HEK293 (cell line): ENCODE measurements at regions not wholly inside any gene's neighbourhood (a gene's known extent, or its start where the extent isn't known, plus 50 kb on each side); places are given as distances from the start of the nearest gene placed in this dataset.
A peak's percentile ranks its signal among the peaks of the same experiment; 100 is the strongest.

Experiments used
- CTCF ChIA-PET: fragments of 350-600 bp; formaldehyde crosslinking; extraction: SDS; loops from one replicate; lab custom pipeline; 2021; ENCODE audit warnings: antibody characterized with exemption; lab: Yijun Ruan, JAX
- POLR2A ChIA-PET: fragments of 300-600 bp; formaldehyde crosslinking; extraction: SDS; loops from one replicate; lab custom pipeline; 2020; ENCODE audit warnings: antibody characterized with exemption, inconsistent platforms; lab: Yijun Ruan, JAX
- H3K27ac ChIP-seq: fragments of 200-500 bp; sonication (Bioruptor generic); 2 replicates; pipeline ENCODE4 v1.5.1; 2014; ENCODE audit warnings: low read depth, low read length, control low read depth, inconsistent platforms; ENCODE audit errors: extremely low read depth
- H3K36me3 ChIP-seq, 2 experiments: fragments of 200-500 bp in 1 of 2; sonication (Bioruptor generic) in 1 of 2; 1 replicate in 1 of 2; 2 replicates in 1 of 2; pipeline ENCODE4 v1.5.1; 2014 to 2017; ENCODE audit warnings: inconsistent platforms in 2 of 2, low read length in 2 of 2; ENCODE audit not compliant: control insufficient read depth in 2 of 2, insufficient read depth in 1 of 2
- H3K4me1 ChIP-seq: fragments of 200-500 bp; sonication (Bioruptor generic); 2 replicates; pipeline ENCODE4 v1.5.1; 2014; ENCODE audit warnings: mild to moderate bottlenecking, low read length, inconsistent platforms; ENCODE audit not compliant: control insufficient read depth, insufficient read depth
- H3K4me3 ChIP-seq: 2 replicates; pipeline ENCODE4 v1.5.1; 2011; ENCODE audit warnings: low read depth, mild to moderate bottlenecking, control low read depth, low read length, moderate library complexity
- H3K9me3 ChIP-seq: fragments of 200-500 bp; sonication (Bioruptor generic); 2 replicates; pipeline ENCODE4 v1.5.1; 2014; ENCODE audit warnings: low read depth, low read length, inconsistent platforms; ENCODE audit not compliant: control insufficient read depth, insufficient read depth
- BCL11A ChIP-seq: fragments of 450-650 bp; formaldehyde crosslinking; IDR thresholded peaks from 2 replicates; pipeline ENCODE4 v1.5.1; 2016; ENCODE audit warnings: low read depth, missing biosample characterization, missing genetic modification characterization
- KLF10 ChIP-seq: fragments of 450-650 bp; IDR thresholded peaks from 2 replicates; pipeline ENCODE4 v1.5.1; 2018; ENCODE audit warnings: missing biosample characterization, mild to moderate bottlenecking, missing genetic modification characterization
- SETDB1 ChIP-seq: IDR thresholded peaks from one replicate; pipeline ENCODE4 v1.6.1; 2017; ENCODE audit warnings: mild to moderate bottlenecking, low read length, moderate library complexity, mixed read lengths; ENCODE audit not compliant: insufficient read length
- ZBTB1 ChIP-seq: fragments of 450-650 bp; formaldehyde crosslinking; IDR thresholded peaks from 2 replicates; pipeline ENCODE4 v1.5.1; 2016; ENCODE audit warnings: missing biosample characterization, missing genetic modification characterization
- ZFHX2 ChIP-seq: fragments of 450-650 bp; formaldehyde crosslinking; conservative IDR thresholded peaks from 2 replicates; pipeline ENCODE4 v1.5.1; 2016; ENCODE audit warnings: missing biosample characterization, missing genetic modification characterization
- ZNF558 ChIP-seq: fragments of 450-650 bp; formaldehyde crosslinking; IDR thresholded peaks from 2 replicates; pipeline ENCODE4 v1.5.1; 2016; ENCODE audit warnings: missing biosample characterization, missing genetic modification characterization
- ZNF600 ChIP-seq: fragments of 450-650 bp; formaldehyde crosslinking; IDR thresholded peaks from 2 replicates; pipeline ENCODE4 v1.5.1; 2016; ENCODE audit warnings: missing biosample characterization, missing genetic modification characterization
- ZNF768 ChIP-seq: fragments of 450-650 bp; formaldehyde crosslinking; IDR thresholded peaks from 2 replicates; pipeline ENCODE4 v1.5.1; 2018; ENCODE audit warnings: missing biosample characterization, mild to moderate bottlenecking, missing genetic modification characterization
- ZNF792 ChIP-seq: fragments of 450-650 bp; formaldehyde crosslinking; IDR thresholded peaks from 2 replicates; pipeline ENCODE4 v1.5.1; 2016; ENCODE audit warnings: missing biosample characterization, missing genetic modification characterization
- TF ChIP-seq, protein P1 (sequence below): fragments of 450-650 bp; formaldehyde crosslinking; IDR thresholded peaks from 2 replicates; pipeline ENCODE4 v1.5.1; 2016; ENCODE audit warnings: missing biosample characterization, missing genetic modification characterization
- TF ChIP-seq, protein P2 (sequence below): fragments of 450-650 bp; formaldehyde crosslinking; IDR thresholded peaks from 2 replicates; pipeline ENCODE4 v1.5.1; 2016; ENCODE audit warnings: missing biosample characterization, missing genetic modification characterization
- TF ChIP-seq, protein P3 (sequence below): fragments of 450-650 bp; formaldehyde crosslinking; IDR thresholded peaks from 2 replicates; pipeline ENCODE4 v1.5.1; 2016; ENCODE audit warnings: missing biosample characterization, missing genetic modification characterization

DNA sequence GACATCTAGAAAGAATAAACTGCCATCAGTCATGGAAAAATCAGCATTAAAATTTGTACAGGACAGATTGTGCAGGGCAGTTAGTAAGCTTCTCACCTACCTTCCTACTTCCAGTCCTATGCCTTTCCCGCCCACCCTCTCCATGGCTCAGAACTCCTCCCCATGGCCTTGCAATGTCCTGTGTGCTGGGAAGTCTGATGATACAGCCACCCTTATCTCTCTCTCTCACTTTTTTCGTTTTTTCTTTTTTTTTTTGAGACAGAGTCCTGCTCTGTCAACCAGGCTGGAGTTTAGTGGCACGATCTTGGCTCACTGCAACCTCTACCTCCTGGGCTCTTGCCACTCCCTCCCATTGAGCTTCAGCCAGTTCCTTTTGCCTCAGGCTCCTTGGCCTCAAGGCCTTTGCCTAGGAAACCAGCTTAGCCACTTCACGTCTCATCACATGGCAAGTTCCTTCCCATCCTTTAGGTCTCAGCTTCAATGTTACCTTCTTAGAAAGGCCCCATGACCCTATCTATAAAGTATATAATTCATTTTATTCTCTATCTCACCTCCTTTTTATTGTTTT lies 259.7 kb downstream of the NKX6-1 start:
- Histone ChIP-seq H3K4me1 (no peaks in the 10 kb centered on the region), H3K36me3 (peaks cover 0 to 24% of the 10 kb centered on the region in 2 experiments; a peak in 1 of 3 replicates), H3K9me3 (no peaks in the 10 kb centered on the region), H3K27ac (no peak overlapping the region), H3K4me3 (no peak overlapping the region)
- TF ChIP-seq ZNF792 (no peak), KLF10 (tag by site-specific recombination) (no peak), BCL11A (tag by site-specific recombination) (no peak), ZBTB1 (tag by site-specific recombination) (no peak), ZNF558 (no peak), ZFHX2 (no peak), ZNF600 (tag by site-specific recombination) (no peak)
- TF ChIP-seq, protein P1, sequence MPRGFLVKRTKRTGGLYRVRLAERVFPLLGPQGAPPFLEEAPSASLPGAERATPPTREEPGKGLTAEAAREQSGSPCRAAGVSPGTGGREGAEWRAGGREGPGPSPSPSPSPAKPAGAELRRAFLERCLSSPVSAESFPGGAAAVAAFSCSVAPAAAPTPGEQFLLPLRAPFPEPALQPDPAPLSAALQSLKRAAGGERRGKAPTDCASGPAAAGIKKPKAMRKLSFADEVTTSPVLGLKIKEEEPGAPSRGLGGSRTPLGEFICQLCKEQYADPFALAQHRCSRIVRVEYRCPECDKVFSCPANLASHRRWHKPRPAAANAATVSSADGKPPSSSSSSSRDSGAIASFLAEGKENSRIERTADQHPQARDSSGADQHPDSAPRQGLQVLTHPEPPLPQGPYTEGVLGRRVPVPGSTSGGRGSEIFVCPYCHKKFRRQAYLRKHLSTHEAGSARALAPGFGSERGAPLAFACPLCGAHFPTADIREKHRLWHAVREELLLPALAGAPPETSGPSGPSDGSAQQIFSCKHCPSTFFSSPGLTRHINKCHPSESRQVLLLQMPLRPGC = no peak
- TF ChIP-seq, protein P2, sequence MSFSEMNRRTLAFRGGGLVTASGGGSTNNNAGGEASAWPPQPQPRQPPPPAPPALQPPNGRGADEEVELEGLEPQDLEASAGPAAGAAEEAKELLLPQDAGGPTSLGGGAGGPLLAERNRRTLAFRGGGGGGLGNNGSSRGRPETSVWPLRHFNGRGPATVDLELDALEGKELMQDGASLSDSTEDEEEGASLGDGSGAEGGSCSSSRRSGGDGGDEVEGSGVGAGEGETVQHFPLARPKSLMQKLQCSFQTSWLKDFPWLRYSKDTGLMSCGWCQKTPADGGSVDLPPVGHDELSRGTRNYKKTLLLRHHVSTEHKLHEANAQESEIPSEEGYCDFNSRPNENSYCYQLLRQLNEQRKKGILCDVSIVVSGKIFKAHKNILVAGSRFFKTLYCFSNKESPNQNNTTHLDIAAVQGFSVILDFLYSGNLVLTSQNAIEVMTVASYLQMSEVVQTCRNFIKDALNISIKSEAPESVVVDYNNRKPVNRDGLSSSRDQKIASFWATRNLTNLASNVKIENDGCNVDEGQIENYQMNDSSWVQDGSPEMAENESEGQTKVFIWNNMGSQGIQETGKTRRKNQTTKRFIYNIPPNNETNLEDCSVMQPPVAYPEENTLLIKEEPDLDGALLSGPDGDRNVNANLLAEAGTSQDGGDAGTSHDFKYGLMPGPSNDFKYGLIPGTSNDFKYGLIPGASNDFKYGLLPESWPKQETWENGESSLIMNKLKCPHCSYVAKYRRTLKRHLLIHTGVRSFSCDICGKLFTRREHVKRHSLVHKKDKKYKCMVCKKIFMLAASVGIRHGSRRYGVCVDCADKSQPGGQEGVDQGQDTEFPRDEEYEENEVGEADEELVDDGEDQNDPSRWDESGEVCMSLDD (tag by site-specific recombination) = no peak
- POLR2A ChIA-PET = no interaction called here
- CTCF ChIA-PET = interaction anchor here (0.6 kb wide), 2 partner anchors 535 to 797 kb away, joined by 3 to 4 read pairs; no protein-coding TSS in a partner anchor

DNA sequence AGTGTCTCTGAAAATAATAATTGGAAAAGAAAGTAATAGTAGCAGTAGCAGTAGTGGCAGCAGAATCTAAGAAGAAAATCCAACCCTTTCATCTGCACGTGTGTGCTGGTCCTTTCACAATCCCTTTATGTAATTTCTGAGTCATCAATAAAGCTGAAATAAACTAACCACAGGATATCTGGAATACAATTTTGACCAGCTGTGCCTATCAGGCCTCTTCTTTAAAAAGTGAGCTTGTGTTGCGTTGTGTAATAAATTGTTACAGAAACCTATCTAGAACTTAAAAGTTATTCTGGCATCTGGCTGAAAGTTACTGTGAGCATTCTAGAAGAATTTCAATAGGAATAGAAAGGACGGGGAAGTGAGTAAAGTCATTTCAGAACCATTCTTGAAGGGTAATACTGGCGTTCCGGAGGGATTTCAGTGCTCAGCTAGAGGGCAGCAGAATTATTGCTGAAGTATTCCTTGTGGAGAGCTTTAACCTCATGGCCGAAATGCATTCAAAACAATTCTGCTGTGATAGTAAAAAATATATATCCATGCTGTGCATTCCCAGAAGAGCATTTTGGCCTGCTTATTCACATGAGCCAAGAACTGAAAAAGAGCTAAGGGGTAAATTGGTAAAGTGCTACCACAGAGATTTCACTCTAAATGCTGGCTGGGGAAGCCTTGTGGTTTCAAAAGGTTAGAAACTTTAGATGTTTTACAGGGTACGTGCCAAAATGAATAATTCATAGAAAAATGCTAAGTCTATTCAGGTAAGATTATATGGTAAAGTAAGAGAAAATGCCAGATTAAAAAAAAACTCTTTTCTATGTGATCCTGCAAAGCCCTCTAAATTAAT lies 260.6 kb downstream of the NKX6-1 start:
- CTCF ChIA-PET = interaction anchor here (0.6 kb wide), 1 partner anchor 534 kb away, joined by 4 read pairs; no protein-coding TSS in a partner anchor
- H3K36me3 ChIP-seq = peaks cover 0 to 24% of the 10 kb centered on the region in 2 experiments; a peak in 1 of 3 replicates
- H3K4me1 ChIP-seq = no peaks in the 10 kb centered on the region
- H3K4me3 ChIP-seq = no peak overlapping the region
- POLR2A ChIA-PET = no interaction called here
- no peak overlapping the region for H3K27ac ChIP-seq
- TF ChIP-seq ZNF768 (tag by site-specific recombination) = no peak
- TF ChIP-seq, all 188 proteins: peak for 0
- no peaks in the 10 kb centered on the region for H3K9me3 ChIP-seq

DNA sequence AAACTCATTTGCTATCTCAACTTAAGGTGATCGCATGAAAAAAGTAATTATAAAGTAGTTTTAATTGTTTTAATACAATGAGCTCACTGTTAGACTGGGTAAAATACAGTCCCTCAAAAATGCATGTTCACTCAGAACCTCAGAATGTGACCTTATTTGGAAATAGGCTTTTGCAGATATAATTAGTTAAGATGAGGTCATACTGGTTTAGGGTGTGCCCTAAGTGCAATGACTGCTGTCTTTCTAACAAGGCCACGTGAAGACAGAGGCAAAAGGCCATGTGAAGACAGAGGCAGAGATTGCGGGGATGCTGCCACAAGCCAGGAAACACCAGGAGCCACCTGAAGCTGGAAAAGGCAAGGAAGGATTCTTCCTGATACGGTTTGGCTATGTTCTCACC lies 262.1 kb downstream of the NKX6-1 start:
- H3K4me3 ChIP-seq = no peak overlapping the region
- CTCF ChIA-PET = no interaction called here
- TF ChIP-seq, protein P3, sequence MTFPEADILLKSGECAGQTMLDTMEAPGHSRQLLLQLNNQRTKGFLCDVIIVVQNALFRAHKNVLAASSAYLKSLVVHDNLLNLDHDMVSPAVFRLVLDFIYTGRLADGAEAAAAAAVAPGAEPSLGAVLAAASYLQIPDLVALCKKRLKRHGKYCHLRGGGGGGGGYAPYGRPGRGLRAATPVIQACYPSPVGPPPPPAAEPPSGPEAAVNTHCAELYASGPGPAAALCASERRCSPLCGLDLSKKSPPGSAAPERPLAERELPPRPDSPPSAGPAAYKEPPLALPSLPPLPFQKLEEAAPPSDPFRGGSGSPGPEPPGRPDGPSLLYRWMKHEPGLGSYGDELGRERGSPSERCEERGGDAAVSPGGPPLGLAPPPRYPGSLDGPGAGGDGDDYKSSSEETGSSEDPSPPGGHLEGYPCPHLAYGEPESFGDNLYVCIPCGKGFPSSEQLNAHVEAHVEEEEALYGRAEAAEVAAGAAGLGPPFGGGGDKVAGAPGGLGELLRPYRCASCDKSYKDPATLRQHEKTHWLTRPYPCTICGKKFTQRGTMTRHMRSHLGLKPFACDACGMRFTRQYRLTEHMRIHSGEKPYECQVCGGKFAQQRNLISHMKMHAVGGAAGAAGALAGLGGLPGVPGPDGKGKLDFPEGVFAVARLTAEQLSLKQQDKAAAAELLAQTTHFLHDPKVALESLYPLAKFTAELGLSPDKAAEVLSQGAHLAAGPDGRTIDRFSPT (tag by site-specific recombination) = no peak
- peak; percentile 63 for TF ChIP-seq SETDB1

More for the DNA sequence above, 262.1 kb downstream of the NKX6-1 start:
- POLR2A ChIA-PET = no interaction called here
- Histone ChIP-seq H3K27ac (no peak overlapping the region), H3K36me3 (peaks cover 0 to 12% of the 10 kb centered on the region in 2 experiments; a peak in 1 of 3 replicates), H3K9me3 (no peaks in the 10 kb centered on the region), H3K4me1 (no peaks in the 10 kb centered on the region)
